Vagina (tissue), 2 donors: ENCODE measurements at regions not wholly inside any gene's neighbourhood (a gene's known extent, or its start where the extent isn't known, plus 50 kb on each side); places are given as distances from the start of the nearest gene placed in this dataset.
"Not testable (repeated sequence)": the region's sequence is repeated elsewhere in the genome, so short reads cannot be mapped to it uniquely, and the experiment has no call there.

ENCODE experiments used
- CTCF ChIP-seq, 3 experiments: fragments of 450-650 bp in 2 of 3; fragments of 200-600 bp in 1 of 3; sonication (generic) in 1 of 3; IDR thresholded peaks; one replicate each; pipeline ENCODE4 v1.5.1; 2017 to 2019; ENCODE audit warnings: antibody characterized with exemption in 3 of 3, mild to moderate bottlenecking in 2 of 3, moderate library complexity in 2 of 3
- POLR2AphosphoS5 ChIP-seq, 2 donors: sonication (generic); formaldehyde crosslinking; IDR thresholded peaks; one replicate each; pipeline ENCODE4 v1.9.0; 2017; ENCODE audit warnings: antibody characterized with exemption in 2 of 2, mild to moderate bottlenecking in 2 of 2, low read depth in 1 of 2; ENCODE audit not compliant: insufficient read depth in 1 of 2

GRCh38 chr6:154938727-154939285 is 56.3 kb upstream of the TIAM2 start:
- not testable (repeated sequence) for TF ChIP-seq CTCF (IDR thresholded peaks at IDR 0.05); POLR2AphosphoS5 (IDR thresholded peaks at IDR 0.05; ENCODE audit: insufficient read depth in 1 of 2, low read depth in 1 of 2)
